GM19023 (cell line): ENCODE measurements at regions not wholly inside any gene's neighbourhood (a gene's known extent, or its start where the extent isn't known, plus 50 kb on each side); places are given as distances from the start of the nearest gene placed in this dataset.

Experiments
- ATAC-seq: cut with Tn5 transposase; IDR thresholded peaks from one replicate; pipeline ENCODE4 v1.9.1; 2021; ENCODE audit warnings: mild to moderate bottlenecking, moderate library complexity; ENCODE audit not compliant: unreplicated experiment

- no peak for ATAC-seq
These were observed 293.2 kb upstream of the EMCN start for GRCh38 chr4:100811046-100811445.

- ATAC-seq, result no peak
These were observed 291.7 kb upstream of the EMCN start for GRCh38 chr4:100809506-100809905.

GRCh38 chr4:100806988-100807387, 289.2 kb upstream of the EMCN start:
- no peak for ATAC-seq

GRCh38 chr4:100805538-100805937, 287.7 kb upstream of the EMCN start:
- ATAC-seq, result no peak

GRCh38 chr4:100804576-100805360, 286.9 kb upstream of the EMCN start:
- no peak for ATAC-seq

- ATAC-seq, result no peak
These were observed 285.9 kb upstream of the EMCN start for GRCh38 chr4:100803751-100804150.

GRCh38 chr4:100799761-100800539, 282.1 kb upstream of the EMCN start:
- ATAC-seq, result no peak

GRCh38 chr4:100797791-100798190, 280.0 kb upstream of the EMCN start:
- ATAC-seq, result no peak

- no peak for ATAC-seq
These were observed 279.5 kb upstream of the EMCN start for GRCh38 chr4:100797356-100797755.

- no peak for ATAC-seq
These were observed 278.5 kb upstream of the EMCN start for GRCh38 chr4:100796332-100796731.

- ATAC-seq, result no peak
These were observed 277.8 kb upstream of the EMCN start for GRCh38 chr4:100795581-100795980.

GRCh38 chr4:100790836-100791615, 273.2 kb upstream of the EMCN start:
- ATAC-seq, result no peak

- ATAC-seq, result no peak
These were observed 272.2 kb upstream of the EMCN start for GRCh38 chr4:100789991-100790390.

- ATAC-seq, result no peak
These were observed 268.7 kb upstream of the EMCN start for GRCh38 chr4:100786481-100786880.

- no peak for ATAC-seq
These were observed 264.5 kb upstream of the EMCN start for GRCh38 chr4:100782356-100782755.

GRCh38 chr4:100781435-100781834, 263.6 kb upstream of the EMCN start:
- no peak for ATAC-seq

GRCh38 chr4:100780126-100780525, 262.3 kb upstream of the EMCN start:
- no peak for ATAC-seq

GRCh38 chr4:100778431-100778830, 260.6 kb upstream of the EMCN start:
- ATAC-seq, result no peak

GRCh38 chr4:100762738-100763137, 244.9 kb upstream of the EMCN start:
- no peak for ATAC-seq

- no peak for ATAC-seq
These were observed 236.9 kb upstream of the EMCN start for GRCh38 chr4:100754751-100755150.

- no peak for ATAC-seq
These were observed 228.4 kb upstream of the EMCN start for GRCh38 chr4:100746141-100746739.
